Lower leg skin (tissue), 4 donors: ENCODE measurements at regions not wholly inside any gene's neighbourhood (a gene's known extent, or its start where the extent isn't known, plus 50 kb on each side); places are given as distances from the start of the nearest gene placed in this dataset.

Experiments
- DNase-seq, 2 donors: peaks; one replicate each; pipeline ENCODE4 v3.0.0-alpha.2; 2019; ENCODE audit warnings: low spot score in 2 of 2
- H3K4me3 ChIP-seq: fragments of 200-600 bp; sonication (generic); 2 replicates; pipeline ENCODE4 v1.5.1; 2017; ENCODE audit warnings: mild to moderate bottlenecking, low read depth; ENCODE audit not compliant: poor library complexity, severe bottlenecking
- POLR2A ChIP-seq, 2 donors: fragments of 450-650 bp; IDR thresholded peaks; one replicate each; pipeline ENCODE4 v1.6.1; 2016 to 2017; ENCODE audit warnings: antibody characterized with exemption in 2 of 2, mild to moderate bottlenecking in 1 of 2, moderate library complexity in 1 of 2
- WGBS, 2 donors: methylation state at CpG; one replicate each; pipeline ENCODE4 v1.1.5; 2018; 5-methylcytosine and 5-hydroxymethylcytosine counted together
- intact Hi-C: fragments of 100-400 bp; cut with DNase I; formaldehyde crosslinking; loops from one replicate; pipeline ENCODE4 v1.15.0; 2023; ENCODE audit warnings: low total_unique reads
- TF ChIP-seq, protein P1 (sequence below), 3 donors: fragments of 450-650 bp; IDR thresholded peaks; one replicate each; pipeline ENCODE4 v1.5.1; 2016; ENCODE audit warnings: antibody characterized with exemption in 3 of 3, mild to moderate bottlenecking in 3 of 3, moderate library complexity in 2 of 3

DNA sequence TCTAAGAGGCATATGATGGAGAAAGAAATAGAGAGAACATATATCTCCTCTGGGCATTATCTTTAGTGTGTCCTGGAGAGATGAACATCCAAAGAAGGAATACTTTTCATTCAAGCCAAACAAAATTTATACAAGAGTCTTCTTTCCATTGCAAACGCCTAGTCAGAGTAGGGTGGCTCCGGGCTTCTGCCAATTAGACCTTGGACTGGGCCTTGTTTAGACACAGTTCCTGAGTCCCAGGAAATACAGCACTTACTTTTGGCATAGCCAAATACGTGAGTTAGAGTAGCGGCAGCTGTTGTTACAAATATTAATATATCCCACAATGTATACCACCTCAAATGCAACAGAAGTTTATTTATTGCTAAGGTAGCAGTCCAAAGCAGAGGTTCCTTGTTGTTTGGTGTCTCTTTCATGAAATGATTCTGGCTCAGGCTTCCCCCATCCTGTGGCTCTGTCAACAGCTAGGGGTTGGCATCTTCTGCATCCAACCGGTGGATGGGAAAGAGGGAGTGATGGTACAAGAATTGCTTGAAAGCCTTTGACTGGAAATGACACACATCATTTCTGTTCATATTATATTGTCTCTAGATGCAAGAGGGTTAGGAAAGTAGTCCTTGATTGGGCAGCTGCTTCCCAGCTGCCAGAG is 148.0 kb upstream of the SPACA1 start:
- intact Hi-C loops: no loop called here
- no peak overlapping the region for H3K4me3 ChIP-seq
- 80 to 94% methylated on average over 5 of the region's 5 CpGs for WGBS, 2 donors
- DNase-seq: no peak
- TF ChIP-seq, protein P1, sequence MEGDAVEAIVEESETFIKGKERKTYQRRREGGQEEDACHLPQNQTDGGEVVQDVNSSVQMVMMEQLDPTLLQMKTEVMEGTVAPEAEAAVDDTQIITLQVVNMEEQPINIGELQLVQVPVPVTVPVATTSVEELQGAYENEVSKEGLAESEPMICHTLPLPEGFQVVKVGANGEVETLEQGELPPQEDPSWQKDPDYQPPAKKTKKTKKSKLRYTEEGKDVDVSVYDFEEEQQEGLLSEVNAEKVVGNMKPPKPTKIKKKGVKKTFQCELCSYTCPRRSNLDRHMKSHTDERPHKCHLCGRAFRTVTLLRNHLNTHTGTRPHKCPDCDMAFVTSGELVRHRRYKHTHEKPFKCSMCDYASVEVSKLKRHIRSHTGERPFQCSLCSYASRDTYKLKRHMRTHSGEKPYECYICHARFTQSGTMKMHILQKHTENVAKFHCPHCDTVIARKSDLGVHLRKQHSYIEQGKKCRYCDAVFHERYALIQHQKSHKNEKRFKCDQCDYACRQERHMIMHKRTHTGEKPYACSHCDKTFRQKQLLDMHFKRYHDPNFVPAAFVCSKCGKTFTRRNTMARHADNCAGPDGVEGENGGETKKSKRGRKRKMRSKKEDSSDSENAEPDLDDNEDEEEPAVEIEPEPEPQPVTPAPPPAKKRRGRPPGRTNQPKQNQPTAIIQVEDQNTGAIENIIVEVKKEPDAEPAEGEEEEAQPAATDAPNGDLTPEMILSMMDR (IDR thresholded peaks at IDR 0.05): no peak
- no peak for TF ChIP-seq POLR2A (IDR thresholded peaks at IDR 0.05)

DNA sequence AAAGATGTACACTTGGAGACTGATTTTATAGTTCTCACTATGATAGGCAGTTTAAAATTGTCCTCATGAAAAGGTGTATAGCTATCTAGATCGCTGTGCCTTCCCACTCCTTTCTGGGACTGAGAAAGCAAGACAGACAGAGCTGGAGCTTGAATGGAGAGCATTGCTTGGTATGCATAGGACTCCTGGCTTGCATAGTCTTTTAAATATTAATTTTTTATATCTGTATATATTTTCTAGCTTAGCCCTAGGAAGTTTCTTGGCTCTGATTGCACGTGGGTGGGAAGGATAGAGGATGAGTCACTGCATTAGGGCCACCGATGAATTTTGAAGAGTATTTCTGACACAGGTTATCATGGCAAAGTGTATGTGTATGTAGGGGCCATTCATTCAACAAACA is 150.0 kb upstream of the SPACA1 start:
- 39 to 44% methylated on average over 3 of the region's 3 CpGs for WGBS, 2 donors
- no peak for DNase-seq
- TF ChIP-seq, protein P1 (IDR thresholded peaks at IDR 0.05): no peak
- TF ChIP-seq POLR2A (IDR thresholded peaks at IDR 0.05): no peak
- H3K4me3 ChIP-seq: no peak overlapping the region
- intact Hi-C loops: no loop called here

DNA sequence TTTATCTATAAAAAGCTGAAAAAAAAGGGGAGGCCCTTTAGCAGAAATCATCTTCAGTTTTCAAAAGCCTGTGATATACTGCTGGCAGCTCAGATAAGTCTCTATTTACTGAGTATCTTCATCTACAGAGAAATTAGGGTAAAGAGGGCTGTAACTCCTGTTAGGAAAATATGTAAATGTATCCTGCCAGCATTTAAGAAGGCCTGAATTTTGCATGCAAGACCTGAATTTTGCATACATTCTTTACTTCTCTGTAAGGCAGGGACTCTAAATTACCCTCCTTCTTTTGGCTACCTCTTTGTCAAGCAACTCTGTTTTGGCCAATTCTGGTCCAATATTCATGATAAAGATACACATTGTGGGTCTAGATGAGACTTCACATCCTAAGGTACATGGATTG is 150.6 kb upstream of the SPACA1 start:
- DNase-seq: no peak
- intact Hi-C loops: no loop called here
- H3K4me3 ChIP-seq: no peak overlapping the region
- no peak for TF ChIP-seq POLR2A (IDR thresholded peaks at IDR 0.05)

DNA sequence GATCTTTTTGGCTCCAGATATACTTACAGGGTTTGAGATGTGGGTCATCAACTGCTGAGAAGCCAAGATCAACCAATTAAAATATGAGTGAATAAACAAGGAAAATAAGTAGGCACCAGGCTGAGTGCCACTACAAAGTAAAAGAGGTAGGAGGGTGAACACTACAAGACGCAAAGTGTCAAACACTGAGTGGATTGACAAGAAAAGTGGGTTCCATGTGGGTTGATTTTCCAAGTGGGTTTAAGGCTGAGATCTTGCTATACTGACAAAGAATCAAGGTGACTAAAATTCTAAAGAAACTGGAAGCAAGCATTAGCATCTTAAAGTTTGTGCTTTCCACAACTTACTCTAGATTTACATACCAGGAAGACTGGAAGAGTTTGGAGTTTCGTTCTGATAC is 160.4 kb upstream of the SPACA1 start:
- TF ChIP-seq POLR2A (IDR thresholded peaks at IDR 0.05): no peak
- TF ChIP-seq, protein P1 (IDR thresholded peaks at IDR 0.05): no peak
- DNase-seq: no peak
- 90% methylated on average over 2 of the region's 2 CpGs for WGBS, 2 donors
- no peak overlapping the region for H3K4me3 ChIP-seq
- intact Hi-C loops: no loop called here

DNA sequence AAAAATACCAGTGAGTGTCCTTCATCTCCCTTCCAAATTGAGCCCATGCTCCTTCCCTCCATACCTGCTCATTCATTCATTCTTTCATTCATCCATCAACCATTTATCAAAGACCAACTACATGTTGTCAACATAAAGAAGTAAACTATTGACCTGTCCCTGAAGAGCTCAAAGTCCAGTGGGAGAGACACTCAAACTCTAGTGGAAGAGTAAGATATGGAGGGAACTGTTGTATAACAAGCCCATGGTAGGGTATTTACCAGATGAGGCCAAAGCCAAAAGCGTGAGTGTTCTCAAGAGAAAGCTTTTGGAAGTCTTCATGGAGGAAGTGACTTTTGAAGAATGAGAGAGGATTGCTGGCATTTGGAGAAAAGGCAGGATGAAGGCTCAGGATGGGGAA is 163.4 kb upstream of the SPACA1 start:
- intact Hi-C loops: no loop called here
- no peak for TF ChIP-seq POLR2A (IDR thresholded peaks at IDR 0.05)
- TF ChIP-seq, protein P1 (IDR thresholded peaks at IDR 0.05): no peak
- DNase-seq: no peak
- 80 to 83% methylated on average over 1 of the region's 1 CpG for WGBS, 2 donors
- no peak overlapping the region for H3K4me3 ChIP-seq

DNA sequence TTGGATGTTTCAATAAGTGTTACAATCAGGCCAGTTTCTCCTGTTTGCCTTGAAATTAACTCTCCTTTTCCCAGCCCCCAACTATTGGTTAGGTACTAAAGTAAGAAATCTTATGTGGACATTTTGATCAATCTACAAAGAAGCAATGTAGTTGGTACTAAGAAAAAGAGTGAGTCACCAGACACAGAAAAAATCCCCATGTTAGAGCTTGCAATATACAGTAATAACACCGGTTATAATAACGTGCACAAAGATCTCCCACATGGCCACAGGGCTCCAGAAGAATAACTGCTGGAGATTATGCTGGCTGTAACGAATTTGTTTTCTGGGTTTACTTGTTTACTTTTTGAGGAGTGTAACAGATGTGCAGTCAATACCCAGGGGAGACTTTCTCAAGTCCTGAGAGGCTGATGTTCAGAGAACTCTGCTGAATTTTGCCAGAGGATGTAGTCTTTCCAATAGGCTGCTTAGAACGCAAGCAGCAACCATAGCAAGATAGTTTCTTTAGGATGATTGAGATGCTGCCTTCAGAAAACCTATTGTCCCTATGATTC is 166.2 kb upstream of the SPACA1 start:
- H3K4me3 ChIP-seq: no peak overlapping the region
- TF ChIP-seq, protein P1 (IDR thresholded peaks at IDR 0.05): no peak
- no peak for TF ChIP-seq POLR2A (IDR thresholded peaks at IDR 0.05)
- 36 to 40% methylated on average over 4 of the region's 4 CpGs for WGBS, 2 donors
- no peak for DNase-seq
- intact Hi-C loops: no loop called here
